Activated CD4-positive, alpha-beta T cell treated with anti-CD3 and anti-CD28 coated beads, Interleukin-2, Interleukin-4, amounts not matched to agents 100 ng/mL and 50 ng/mL, durations not matched to agents 16 hours and 8 hours (primary cell): ENCODE measurements at regions not wholly inside any gene's neighbourhood (a gene's known extent, or its start where the extent isn't known, plus 50 kb on each side); places are given as distances from the start of the nearest gene placed in this dataset.
A peak's percentile ranks its signal among the peaks of the same experiment; 100 is the strongest.

Experiments used
- DNase-seq: peaks from one replicate; pipeline ENCODE4 v3.0.0-alpha.2; 2020; ENCODE audit warnings: low spot score

DNA sequence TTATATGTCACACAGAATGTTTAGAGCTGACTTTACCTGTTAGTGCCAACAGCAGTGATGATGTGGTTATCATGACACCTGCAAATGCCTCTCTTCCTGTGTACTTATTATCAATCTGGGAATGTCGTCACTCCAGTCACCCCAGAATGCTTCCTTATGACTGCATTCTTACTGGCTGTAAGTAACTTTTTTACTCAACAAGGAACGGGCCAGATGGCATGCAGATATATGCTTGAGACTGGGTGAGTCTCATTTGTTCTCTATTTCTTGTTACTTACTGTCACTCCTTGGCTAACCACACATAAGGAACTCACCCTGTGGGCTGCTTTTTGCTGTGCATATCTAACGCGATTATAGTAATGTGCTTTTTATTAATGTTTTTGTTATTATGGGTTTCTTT lies 385.5 kb upstream of the MEF2C start:
- DNase-seq, result no peak

DNA sequence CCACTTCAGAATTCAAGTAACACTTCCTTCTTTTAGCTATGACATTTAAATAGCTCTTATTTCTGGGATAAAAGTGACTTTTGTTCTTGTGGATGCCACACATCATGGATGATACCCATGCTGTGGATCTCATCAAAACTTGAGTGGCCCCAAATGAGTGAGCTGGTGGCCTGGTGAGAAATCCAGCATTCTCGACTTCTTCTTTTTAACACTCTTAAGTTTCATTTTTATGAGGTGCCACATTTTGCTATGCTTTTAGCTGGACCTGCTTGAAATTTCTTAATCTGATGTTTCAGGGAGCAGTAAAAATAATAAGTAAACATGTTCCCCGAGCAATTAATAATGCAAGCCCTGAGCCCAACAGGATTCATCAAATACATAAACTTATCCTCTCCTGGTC lies 384.8 kb upstream of the MEF2C start:
- DNase-seq, result no peak

DNA sequence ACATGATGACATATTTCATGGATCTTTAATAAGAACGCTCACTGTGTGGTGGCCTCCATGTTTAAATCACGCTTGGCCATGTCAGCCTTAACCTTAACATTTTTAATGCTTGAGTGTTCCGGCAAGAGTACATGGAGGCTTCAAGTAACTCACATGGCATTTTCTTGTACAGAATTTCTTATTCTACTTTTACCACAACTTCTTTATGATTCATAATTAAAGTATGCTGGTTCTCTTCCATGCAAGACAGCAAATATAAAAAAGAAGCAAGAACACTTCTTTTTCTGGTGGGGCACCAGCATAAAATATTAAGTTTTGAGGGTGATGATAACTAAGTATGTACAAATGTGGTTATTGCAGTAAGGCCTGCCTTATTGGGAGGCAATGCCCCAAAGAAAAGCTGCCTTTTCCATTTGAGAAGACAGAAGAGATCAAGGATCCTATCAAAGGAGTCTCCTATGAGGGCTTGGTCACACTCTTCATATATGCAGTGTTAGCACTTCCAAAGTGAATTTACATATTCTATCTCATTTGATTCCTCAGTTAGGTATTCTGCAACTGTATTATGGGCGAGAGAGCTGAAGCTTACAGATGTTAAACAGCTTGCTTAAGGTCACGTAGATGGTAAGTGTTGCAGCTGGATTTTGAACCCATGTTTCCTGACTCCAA lies 382.7 kb upstream of the MEF2C start:
- no peak for DNase-seq

DNA sequence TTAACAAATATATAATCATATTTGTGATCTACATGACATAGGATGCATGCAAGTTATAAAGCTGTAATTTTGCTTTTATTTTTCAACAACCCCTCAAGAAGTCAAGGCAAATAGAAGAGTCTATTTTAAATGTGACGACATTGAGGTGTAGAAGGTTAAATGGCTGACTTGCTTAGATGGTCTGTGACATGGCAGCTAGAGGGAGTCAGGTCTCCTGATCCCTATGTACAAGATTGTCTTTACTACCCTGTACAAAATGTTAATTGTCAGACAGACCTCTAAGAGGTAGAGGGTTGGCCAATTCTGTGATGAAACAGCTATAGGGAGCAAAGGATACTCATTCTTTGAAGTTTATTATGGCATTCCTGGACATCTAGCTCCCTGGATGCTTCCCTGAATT lies 380.9 kb upstream of the MEF2C start:
- no peak for DNase-seq

DNA sequence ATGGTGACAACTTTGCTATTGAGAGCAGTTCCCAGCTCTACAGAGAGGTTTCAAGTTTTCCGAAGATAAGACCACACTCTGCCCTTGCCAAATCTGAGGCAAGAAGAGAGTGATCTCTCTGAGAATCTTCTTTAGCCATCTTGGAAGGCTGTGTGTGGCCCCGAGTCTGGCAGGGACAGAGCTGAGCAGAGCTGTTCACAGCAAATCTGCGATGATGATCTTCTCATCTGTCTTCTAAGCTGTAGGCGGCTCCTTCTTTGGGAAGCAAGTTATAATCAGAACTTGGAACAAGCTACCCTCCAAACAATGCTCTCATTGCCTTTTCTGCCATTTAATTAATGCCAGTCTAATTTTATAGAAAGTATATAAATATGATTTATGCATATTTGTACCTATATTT lies 379.0 kb upstream of the MEF2C start:
- DNase-seq, result no peak

DNA sequence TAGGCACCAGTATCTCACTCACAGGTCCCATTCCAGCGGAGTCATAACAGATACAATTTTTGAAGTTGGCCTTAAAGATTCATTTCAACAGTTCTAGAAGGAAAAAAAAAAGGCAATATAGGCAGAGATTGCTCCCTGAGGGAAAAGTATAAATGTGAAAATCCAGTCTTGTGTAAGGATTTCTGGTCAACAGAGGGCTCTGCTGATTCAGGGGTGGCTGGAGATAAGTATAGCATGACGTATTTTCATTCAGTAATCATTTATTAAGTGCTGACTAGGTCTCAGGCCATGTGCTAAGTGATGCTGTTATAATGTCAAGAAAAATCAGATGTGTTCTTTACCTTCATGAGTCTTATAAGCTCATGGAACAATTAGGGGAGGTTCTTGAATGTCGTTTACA lies 377.3 kb upstream of the MEF2C start:
- no peak for DNase-seq

DNA sequence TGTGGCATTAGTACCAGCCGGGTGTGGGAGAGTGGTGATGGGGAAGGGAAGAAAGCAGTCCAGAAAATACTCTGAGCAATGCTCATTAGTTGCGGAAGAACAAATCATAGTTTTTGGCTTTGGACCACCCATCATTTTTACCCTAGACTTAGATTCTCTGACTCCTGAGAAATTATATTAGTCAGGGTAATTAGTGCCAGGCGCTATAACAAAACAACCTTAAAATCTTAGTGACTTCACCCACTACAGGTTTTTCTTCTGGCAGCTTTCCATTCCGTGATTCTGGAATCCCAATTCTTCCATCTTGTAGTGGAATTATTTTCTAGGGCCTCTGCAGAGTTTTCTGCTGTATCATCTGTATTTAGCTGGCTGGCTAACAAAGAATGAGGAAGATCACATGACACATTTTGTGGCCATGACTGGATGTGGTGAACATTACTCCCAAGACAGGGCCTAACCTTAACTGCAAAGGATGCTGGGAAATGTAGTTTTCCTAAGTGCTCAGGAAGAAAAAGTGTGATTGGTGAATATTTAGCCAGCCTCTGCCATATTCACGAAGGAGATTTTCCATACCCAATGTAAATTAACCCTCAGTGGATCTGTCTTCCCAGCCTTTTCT lies 373.0 kb upstream of the MEF2C start:
- peak; percentile 10 for DNase-seq

DNA sequence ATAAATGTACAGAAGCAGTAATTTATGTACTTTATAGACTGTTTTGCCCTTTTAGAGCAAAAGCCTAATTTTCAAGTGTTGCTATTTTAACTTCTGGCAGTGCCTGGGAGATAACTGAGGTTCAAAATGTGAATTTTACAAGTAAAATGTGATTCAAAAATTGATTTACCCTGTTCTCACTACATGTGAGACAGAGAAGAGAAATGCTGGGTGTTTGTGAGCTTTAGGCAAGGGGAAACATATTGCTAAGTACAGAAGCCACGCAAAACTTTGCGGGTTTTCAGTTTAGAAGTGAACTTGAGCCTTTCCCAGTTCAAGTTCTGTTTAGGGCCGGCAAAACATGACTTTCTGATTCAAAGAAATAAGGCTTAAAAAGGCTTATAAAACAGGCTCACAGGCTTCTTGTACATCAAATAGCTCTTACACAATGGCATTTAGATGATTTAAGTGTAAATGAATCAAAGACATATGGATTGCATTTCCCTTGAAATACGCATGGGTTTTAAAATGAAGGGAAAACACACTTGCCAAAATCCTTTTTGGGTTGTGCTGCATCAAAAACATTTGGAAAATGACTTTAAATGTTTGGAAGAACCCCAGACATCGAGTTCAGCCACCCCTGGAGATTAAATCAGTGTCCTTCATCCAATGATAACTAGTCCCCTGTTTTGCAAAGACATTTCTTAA lies 370.8 kb upstream of the MEF2C start:
- no peak for DNase-seq

DNA sequence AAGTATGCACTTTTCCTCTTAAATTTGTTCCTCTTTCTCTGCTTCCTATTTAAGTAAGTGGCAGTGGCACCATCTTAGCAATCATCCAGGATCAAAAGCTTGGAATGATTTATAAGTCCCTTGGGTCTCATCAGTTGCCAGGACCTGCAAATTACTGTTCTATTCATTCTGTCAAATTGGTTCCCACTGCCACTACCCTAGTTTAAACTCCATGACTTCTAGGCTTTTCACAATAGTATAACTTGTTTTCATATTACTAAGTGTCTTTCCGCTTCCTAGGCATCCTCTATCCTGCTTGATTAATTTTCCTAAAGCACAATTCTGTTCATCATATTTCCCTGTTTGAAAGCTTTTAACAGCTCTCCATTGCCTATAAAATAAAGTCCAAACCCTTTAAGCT lies 363.9 kb upstream of the MEF2C start:
- no peak for DNase-seq

DNA sequence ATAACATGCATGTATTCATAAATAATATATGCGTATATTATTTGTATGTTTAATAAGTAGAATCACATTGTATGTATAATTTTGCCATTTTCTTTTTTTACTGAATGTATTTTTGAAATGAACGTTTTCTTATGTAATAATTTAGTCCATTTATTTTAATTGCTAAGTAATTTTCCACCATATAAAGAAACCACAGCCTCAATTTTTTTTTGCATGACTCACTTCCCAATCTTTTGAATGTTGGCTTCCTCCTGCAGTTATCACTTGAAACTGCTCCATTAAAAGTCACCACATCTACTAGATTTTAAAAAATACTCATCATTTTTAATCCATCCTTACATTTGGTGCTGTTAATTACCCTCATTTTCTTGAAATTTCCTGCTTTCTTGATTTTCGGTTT lies 363.3 kb upstream of the MEF2C start:
- no peak for DNase-seq

DNA sequence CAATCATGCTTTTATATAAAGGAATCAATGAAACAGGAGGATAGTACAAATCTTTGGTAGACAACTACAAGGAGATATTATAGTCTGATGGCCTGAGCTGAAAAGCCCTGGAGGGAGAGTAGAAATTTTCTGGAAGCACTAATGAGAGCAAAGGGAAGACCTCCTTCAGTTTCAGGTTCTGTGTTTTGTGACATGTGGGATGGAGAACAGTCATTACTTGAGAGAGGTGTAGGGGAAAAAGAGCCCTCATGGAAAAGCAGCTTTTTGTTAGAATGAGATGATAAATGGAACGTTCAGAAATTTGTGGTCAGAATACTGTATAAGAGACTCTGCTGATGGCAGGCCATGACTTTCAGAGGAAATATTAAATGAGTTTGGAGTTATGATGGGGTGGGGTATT lies 360.6 kb upstream of the MEF2C start:
- no peak for DNase-seq

DNA sequence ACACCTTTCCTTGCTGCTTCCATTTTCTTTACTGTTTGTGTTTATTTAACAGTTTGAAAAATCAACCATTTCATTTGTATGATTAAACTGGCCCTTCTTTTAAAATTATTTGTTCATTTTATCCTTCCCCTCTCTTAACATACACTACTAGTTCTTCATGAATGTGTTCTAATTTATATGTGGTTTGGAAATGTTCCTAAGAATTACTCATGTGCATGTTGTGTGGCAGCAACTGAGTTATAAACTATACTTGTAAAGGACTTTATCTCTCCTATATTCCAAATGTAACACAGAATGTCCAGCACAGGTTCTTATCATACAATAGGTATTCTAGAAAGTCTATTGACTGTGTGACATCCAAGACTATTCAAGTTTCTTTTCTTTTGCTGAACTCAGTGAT lies 358.2 kb upstream of the MEF2C start:
- no peak for DNase-seq

DNA sequence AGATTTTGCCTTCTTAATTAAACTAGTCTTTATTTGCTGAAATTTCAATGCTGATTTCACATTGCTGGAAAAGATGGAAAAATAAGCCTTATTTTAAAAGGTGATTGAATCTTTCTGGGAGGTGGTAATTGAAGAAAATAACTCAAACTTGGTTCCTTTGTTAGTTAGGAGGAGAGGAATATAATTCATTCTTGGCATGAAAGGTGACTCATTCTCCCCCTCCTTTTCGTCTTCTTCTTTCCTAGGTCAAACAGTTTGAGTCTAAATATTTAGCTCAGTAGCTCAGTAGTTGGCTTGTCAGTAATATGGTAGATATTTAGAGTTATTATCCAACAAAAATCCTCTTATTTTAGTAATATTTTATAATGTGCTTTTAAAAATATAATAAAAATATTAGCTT lies 353.9 kb upstream of the MEF2C start:
- DNase-seq, result no peak

DNA sequence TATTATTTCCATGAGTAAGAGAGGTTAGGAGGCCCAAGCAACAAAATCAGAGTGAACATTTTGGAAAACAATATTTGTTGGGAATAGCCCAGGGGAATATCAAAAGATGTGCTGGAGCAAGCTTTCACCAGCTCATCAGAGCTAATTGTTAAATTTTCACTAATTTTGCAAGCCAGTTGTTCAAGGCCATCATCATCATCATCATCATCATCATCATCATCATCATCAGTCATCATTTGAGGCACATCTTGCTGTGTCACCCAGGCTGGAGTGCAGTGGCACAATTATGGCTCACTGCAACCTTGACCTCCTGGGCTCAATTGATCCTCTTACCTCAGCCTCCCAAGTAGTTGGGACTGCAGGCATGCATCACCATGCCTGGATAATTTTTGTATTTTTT lies 350.5 kb upstream of the MEF2C start:
- DNase-seq, result no peak

DNA sequence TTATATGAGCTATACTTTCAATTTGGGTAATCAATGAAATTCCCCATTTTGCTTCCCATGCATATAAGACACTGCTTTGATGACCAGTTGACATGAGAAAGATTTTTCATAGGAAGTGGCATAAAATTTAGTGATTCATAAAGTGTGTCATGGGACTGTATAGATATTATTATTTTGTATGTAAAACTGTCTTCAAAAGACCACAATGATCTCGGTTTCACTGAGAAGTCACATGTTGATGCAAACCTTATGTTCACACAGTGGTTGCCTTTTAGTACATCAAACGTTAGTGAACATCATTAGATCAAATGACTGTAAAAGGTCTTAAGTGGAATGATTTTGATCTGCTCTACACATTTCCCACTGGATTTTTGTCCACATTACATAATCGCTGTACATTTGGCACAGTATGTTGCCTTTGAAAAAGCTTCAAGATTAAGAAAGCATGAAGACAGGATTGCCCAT lies 349.2 kb upstream of the MEF2C start:
- DNase-seq, result peak; percentile 26

DNA sequence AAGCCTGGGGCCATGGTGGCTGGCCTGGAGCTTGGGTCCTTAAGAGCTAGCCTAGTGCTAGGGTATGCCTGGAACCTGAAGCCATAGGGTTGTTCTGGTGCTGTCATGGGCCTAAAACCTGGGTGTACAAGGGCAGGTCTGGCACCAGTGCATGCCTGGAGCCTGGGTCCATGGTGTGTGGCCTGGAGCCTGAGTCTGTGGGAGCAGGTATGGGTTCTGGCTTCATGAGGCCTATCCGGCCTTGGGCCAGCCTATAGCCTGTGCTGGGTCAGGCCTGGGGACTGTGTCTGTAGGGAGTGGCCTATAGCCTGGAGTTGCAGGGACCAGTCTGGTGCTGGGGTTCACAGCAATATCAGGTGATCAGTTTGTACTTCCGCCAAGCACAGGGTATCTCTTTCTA lies 347.2 kb upstream of the MEF2C start:
- no peak for DNase-seq

DNA sequence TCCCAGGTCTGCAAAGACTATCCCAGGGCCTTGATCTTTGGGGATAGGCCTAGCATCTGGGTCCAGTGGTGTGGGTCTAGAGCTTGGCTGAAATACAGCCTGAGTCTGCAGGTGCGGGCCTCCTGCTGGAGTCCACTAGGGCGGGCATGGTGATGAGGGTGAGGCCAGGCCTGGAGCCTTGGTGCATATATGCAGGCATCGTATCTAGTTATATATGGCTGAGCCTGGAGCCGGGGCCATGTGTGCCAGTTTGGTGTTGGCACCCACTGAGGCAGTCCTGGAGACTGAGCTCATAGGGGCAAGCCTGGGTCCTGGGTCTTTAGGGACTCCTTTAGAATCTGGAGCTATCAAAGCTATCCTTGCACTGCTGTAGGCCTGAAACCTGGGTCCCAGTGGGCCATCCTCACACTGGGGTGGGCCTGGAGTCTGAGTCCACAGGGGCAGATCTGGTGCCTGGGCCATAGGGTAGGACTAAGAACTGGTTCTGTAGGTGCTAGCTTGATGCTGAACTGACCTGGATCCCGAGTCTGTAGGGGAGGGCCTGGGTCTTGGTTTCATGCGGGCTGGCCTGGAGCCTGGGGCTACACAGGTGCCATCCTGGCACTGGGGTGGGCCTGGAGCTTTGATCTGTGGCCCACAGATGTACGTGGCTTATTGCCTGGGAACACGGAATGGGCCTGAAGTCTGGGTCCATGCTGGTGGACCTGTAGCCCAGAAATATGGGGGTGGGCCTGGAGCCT lies 346.5 kb upstream of the MEF2C start:
- no peak for DNase-seq

DNA sequence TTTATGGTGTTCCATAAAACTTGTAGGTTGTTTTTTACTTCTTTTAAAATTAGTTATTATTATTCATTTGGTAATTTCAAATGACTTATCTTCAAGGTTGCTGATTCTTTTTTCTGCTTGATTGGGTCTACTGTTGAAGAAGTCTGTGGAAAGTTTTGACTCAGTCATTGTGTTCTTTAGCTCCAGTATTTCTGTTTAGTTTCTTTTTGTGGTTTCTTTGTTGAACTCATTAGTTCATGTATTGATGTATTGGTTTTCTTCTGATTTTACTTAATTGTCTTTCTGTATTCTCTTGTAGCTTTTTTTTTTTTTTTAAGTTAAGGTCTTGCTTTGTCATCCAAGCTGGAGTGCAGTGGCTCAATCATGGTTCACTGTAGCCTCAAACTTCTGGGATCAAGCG lies 345.4 kb upstream of the MEF2C start:
- peak; percentile 7 for DNase-seq

DNA sequence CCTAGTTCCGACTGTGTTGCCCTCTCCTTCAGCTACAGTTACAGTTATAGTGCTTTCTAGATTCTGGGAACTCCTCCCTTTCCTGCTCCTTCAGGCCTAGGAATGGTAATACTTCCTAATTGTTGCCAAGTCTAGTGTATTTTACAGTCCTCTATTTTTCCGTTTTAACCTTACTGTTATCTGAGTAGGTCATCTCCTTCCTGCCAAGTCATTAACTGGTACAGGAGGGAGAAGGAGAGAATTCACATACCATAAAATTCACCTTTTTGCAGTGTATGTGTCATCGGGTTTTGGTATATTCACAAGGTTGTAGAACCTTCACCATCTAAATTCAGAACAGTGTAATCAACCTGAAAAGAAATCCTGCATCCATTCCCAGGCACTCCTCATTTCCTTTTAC lies 335.4 kb upstream of the MEF2C start:
- no peak for DNase-seq

DNA sequence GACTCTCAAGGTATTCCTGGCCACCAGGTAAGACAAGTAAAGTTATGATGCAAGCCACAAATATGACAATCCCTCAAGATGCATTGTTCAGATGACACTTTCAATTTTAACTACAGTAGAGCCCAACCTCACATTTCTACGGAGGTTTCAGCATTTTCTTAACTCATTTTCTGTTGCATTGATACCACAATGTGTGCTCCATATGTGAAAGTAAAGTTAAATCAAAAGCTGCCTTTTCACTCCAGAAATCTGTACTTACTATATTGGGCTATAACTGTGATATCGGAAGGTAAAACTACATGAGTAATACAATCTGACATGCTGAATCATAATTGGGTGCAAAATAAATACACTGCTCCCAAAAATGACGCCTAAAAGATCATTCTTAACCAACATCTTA lies 333.6 kb upstream of the MEF2C start:
- DNase-seq, result no peak

DNA sequence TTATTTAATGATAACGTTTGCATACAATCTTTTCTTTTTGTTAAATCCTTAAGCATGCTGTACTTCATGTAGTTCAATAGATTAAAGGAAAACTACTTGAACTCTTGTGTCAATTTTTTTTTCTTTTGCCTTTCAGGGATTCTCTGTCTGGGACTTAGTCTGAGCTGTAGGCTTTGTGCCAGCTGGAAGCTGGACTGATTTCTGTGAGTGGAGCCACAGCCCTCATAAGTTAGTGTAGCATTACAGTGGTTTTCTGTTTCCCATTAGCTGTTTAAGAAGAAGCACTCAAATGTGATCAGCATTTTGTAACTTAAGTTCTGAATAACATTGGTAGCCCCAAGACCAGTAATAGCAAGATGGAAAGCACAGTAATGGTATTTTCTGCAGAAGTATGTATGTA lies 330.6 kb upstream of the MEF2C start:
- no peak for DNase-seq

DNA sequence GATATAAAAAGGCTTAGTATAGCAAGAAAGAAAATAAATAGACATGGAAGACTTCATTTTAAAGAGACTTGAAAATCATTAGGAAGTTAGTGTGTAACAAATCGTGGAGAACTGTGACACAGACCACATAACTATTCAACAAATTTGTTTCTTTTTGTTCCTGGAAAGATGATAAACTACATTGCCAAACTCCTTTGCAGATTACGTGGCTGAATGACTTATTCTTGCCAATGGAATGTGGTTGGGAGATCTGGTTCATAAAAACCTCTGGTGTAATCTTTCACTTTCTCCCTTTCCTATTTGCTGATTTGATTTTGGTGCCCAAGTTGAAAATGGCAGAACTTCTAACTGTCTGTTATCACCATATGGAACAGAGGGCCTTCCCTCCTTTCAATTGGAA lies 328.9 kb upstream of the MEF2C start:
- DNase-seq, result no peak

DNA sequence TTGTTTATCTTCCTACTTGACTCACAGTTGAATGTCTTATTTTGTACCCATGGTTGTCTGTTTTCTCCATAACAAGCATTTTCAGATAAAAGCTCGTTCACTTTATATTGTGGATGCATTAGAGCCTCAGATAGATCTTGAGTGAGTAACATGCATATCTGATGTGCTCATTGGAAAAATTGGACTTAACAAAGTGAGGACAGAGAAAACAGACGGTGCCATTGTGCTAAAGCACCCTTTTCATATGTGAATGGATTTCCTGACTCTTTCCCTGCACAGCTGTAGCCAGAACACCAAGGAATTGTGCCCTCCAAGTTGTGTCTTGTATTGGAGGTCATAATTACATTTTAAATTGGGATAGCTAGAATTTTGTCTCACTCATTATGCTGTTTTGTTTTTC lies 325.8 kb upstream of the MEF2C start:
- DNase-seq, result no peak
